Loucy (cell line): ENCODE measurements at regions not wholly inside any gene's neighbourhood (a gene's known extent, or its start where the extent isn't known, plus 50 kb on each side); places are given as distances from the start of the nearest gene placed in this dataset.

Experiments
- H2AFZ ChIP-seq: fragments of 200-600 bp; sonication (generic); 2 replicates; pipeline ENCODE4 v1.6.0; 2016; ENCODE audit warnings: antibody characterized with exemption, mild to moderate bottlenecking, low read length, moderate library complexity
- H3F3A ChIP-seq: fragments of 200-600 bp; 2 replicates; pipeline ENCODE4 v1.6.0; 2016; ENCODE audit warnings: antibody characterized with exemption, low read depth, mild to moderate bottlenecking
- H3K27me3 ChIP-seq: fragments of 200-600 bp; sonication (generic); 2 replicates; pipeline ENCODE4 v1.6.1; 2014; ENCODE audit warnings: low read length, mild to moderate bottlenecking; ENCODE audit not compliant: insufficient read depth, poor library complexity, severe bottlenecking
- H3K36me3 ChIP-seq: fragments of 200-600 bp; sonication (generic); 2 replicates; pipeline ENCODE4 v1.6.1; 2016; ENCODE audit warnings: low read length; ENCODE audit not compliant: insufficient read depth
- H3K4me1 ChIP-seq: fragments of 200-600 bp; sonication (generic); 2 replicates; pipeline ENCODE4 v1.5.1; 2014; ENCODE audit warnings: low read length, mild to moderate bottlenecking; ENCODE audit not compliant: insufficient read depth, poor library complexity, severe bottlenecking
- H3K4me2 ChIP-seq: fragments of 200-600 bp; sonication (generic); 2 replicates; pipeline ENCODE4 v1.6.0; 2014; ENCODE audit warnings: antibody characterized with exemption, low read length, low read depth, mild to moderate bottlenecking; ENCODE audit not compliant: poor library complexity, severe bottlenecking
- H3K4me3 ChIP-seq: fragments of 200-600 bp; sonication (generic); 2 replicates; pipeline ENCODE4 v1.5.1; 2014; ENCODE audit warnings: low read length, mild to moderate bottlenecking, mixed read lengths; ENCODE audit not compliant: poor library complexity, severe bottlenecking
- H3K79me2 ChIP-seq: fragments of 200-600 bp; sonication (generic); 2 replicates; pipeline ENCODE4 v1.6.1; 2014; ENCODE audit warnings: low read length; ENCODE audit not compliant: insufficient read depth
- H3K9ac ChIP-seq: fragments of 200-600 bp; sonication (generic); 2 replicates; pipeline ENCODE4 v1.6.0; 2014; ENCODE audit warnings: mild to moderate bottlenecking, low read depth, low read length, moderate library complexity; ENCODE audit not compliant: poor library complexity, severe bottlenecking
- H3K9me2 ChIP-seq: fragments of 200-600 bp; sonication (generic); replicated peaks from 2 replicates; pipeline ENCODE4 v1.6.1; 2016; ENCODE audit warnings: low read depth, low read length, mixed read lengths
- H3K9me3 ChIP-seq: fragments of 200-600 bp; sonication (generic); 2 replicates; pipeline ENCODE4 v1.6.1; 2014; ENCODE audit warnings: mild to moderate bottlenecking, antibody characterized with exemption, low read length, low read depth; ENCODE audit not compliant: insufficient read depth
- H4K20me1 ChIP-seq: fragments of 200-600 bp; sonication (generic); 2 replicates; pipeline ENCODE4 v1.6.0; 2014; ENCODE audit warnings: antibody characterized with exemption, low read length, mild to moderate bottlenecking; ENCODE audit not compliant: insufficient read depth, poor library complexity, severe bottlenecking
- EZH2phosphoT487 ChIP-seq: fragments of 200-600 bp; IDR thresholded peaks from 2 replicates; pipeline ENCODE4 v1.6.1; 2018; ENCODE audit warnings: antibody characterized with exemption, mild to moderate bottlenecking, moderate library complexity, borderline replicate concordance
- TF ChIP-seq, protein P1 (sequence below): fragments of 200-600 bp; sonication (generic); conservative IDR thresholded peaks from 2 replicates; pipeline ENCODE4 v1.5.1; 2014; ENCODE audit warnings: mild to moderate bottlenecking, antibody characterized with exemption, low read length

DNA sequence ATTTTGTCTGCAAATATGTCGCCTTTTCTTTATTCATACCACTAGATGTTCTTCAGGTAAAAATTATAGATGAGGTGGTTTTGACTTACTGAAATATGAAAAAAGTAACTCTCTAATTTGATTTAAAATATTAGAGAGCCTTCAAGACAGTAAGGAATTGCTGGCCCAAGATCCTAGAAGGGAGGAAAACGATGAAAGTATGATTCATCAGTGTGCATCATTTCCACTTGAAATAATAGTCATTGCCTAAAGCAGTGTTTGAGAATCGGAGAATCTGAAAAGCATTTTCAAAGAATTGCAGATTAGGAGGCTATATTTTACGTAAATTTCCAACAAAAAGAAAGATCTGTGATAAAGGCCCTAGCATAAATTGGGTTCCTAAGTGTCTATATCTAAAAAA is 1707.9 kb upstream of the PRR20A start:
- Histone ChIP-seq H4K20me1 (no peaks in the 10 kb centered on the region), H3K27me3 (no peaks in the 10 kb centered on the region), H2AFZ (no peak overlapping the region), H3K4me3 (no peak overlapping the region), H3K9me3 (no peaks in the 10 kb centered on the region), H3K9ac (no peak overlapping the region), H3F3A (no peaks in the 10 kb centered on the region), H3K4me2 (no peak overlapping the region), H3K9me2 (no peaks in the 10 kb centered on the region), H3K36me3 (no peaks in the 10 kb centered on the region), H3K79me2 (no peaks in the 10 kb centered on the region), H3K4me1 (no peaks in the 10 kb centered on the region)
- TF ChIP-seq, protein P1, sequence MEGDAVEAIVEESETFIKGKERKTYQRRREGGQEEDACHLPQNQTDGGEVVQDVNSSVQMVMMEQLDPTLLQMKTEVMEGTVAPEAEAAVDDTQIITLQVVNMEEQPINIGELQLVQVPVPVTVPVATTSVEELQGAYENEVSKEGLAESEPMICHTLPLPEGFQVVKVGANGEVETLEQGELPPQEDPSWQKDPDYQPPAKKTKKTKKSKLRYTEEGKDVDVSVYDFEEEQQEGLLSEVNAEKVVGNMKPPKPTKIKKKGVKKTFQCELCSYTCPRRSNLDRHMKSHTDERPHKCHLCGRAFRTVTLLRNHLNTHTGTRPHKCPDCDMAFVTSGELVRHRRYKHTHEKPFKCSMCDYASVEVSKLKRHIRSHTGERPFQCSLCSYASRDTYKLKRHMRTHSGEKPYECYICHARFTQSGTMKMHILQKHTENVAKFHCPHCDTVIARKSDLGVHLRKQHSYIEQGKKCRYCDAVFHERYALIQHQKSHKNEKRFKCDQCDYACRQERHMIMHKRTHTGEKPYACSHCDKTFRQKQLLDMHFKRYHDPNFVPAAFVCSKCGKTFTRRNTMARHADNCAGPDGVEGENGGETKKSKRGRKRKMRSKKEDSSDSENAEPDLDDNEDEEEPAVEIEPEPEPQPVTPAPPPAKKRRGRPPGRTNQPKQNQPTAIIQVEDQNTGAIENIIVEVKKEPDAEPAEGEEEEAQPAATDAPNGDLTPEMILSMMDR = no peak
- no peak for TF ChIP-seq EZH2phosphoT487

DNA sequence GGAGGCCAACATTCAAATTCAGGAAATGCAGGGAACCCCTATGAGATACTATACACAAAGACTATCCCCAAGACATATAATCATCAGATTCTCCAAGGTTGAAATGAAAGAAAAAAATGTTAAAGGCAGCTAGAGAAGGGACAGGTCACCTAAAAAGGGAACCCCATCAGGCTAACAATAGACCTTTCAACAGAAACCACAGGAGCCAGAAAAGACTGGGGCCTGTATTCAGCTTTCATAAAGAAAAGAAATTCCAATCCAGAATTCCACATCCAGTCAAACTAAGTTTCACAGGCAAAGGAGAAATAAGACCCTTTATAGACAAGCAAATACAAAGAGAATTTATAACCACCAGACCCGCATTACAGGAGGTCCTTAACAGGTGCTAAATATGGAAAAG is 1703.6 kb upstream of the PRR20A start:
- Histone ChIP-seq H3K79me2 (no peaks in the 10 kb centered on the region), H3K9me3 (no peaks in the 10 kb centered on the region), H3K4me1 (no peaks in the 10 kb centered on the region), H3K4me3 (no peak overlapping the region), H3K9me2 (no peaks in the 10 kb centered on the region), H3K36me3 (no peaks in the 10 kb centered on the region), H3K9ac (no peak overlapping the region), H4K20me1 (no peaks in the 10 kb centered on the region), H2AFZ (no peak overlapping the region), H3K4me2 (no peak overlapping the region), H3F3A (no peaks in the 10 kb centered on the region), H3K27me3 (no peaks in the 10 kb centered on the region)
- TF ChIP-seq EZH2phosphoT487 = no peak
- TF ChIP-seq, protein P1 = no peak

DNA sequence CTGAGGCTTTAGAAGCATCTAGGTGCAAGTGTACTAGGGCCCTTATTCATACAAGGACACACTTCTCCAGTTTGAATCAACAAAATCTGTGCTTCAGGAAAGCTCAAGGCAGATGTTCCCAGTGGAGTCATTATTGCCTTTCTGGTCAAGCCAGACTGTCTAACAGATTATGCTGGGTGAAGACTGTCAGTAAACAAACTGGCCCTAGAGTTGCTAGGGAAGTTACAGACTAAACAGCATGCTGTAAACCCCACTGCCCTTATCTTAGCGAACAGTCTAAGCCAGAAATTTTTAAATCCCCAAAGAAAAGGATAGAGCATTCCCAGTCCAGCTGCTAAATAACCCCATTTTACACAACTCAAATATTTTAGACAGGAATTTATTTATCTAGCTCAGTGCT is 1701.3 kb upstream of the PRR20A start:
- H3K36me3 ChIP-seq = no peaks in the 10 kb centered on the region
- H3K9me3 ChIP-seq = no peaks in the 10 kb centered on the region
- H4K20me1 ChIP-seq = no peaks in the 10 kb centered on the region
- H3K4me2 ChIP-seq = no peak overlapping the region
- H3K4me1 ChIP-seq = no peaks in the 10 kb centered on the region
- no peak overlapping the region for H3K4me3 ChIP-seq
- TF ChIP-seq, protein P1 = no peak
- no peak for TF ChIP-seq EZH2phosphoT487
- H3K27me3 ChIP-seq = no peaks in the 10 kb centered on the region
- H3K79me2 ChIP-seq = no peaks in the 10 kb centered on the region
- no peaks in the 10 kb centered on the region for H3K9me2 ChIP-seq
- H3K9ac ChIP-seq = no peak overlapping the region
- H2AFZ ChIP-seq = no peak overlapping the region
- H3F3A ChIP-seq = no peaks in the 10 kb centered on the region
